HEK293 (cell line): ENCODE measurements at regions not wholly inside any gene's neighbourhood (a gene's known extent, or its start where the extent isn't known, plus 50 kb on each side); places are given as distances from the start of the nearest gene placed in this dataset.

Experiments used
- GLIS1 ChIP-seq: fragments of 450-650 bp; formaldehyde crosslinking; IDR thresholded peaks from 2 replicates; pipeline ENCODE4 v1.5.1; 2016; ENCODE audit warnings: missing biosample characterization, missing genetic modification characterization
- PRDM1 ChIP-seq: fragments of 450-650 bp; formaldehyde crosslinking; IDR thresholded peaks from 2 replicates; pipeline ENCODE4; 2016; ENCODE audit warnings: missing biosample characterization, missing genetic modification characterization
- YY1 ChIP-seq: fragments of 450-650 bp; formaldehyde crosslinking; IDR thresholded peaks from 2 replicates; pipeline ENCODE4 v1.5.1; 2018; ENCODE audit warnings: missing biosample characterization, missing genetic modification characterization
- ZNF549 ChIP-seq: fragments of 450-650 bp; IDR thresholded peaks from 2 replicates; pipeline ENCODE4 v1.5.1; 2018; ENCODE audit warnings: missing biosample characterization, missing genetic modification characterization, mild to moderate bottlenecking, inconsistent platforms, moderate library complexity
- ZNF654 ChIP-seq: fragments of 450-650 bp; formaldehyde crosslinking; IDR thresholded peaks from 2 replicates; pipeline ENCODE4 v1.5.1; 2016; ENCODE audit warnings: low read depth, missing biosample characterization, missing genetic modification characterization
- TF ChIP-seq, protein P1 (sequence below): fragments of 450-650 bp; formaldehyde crosslinking; IDR thresholded peaks from 2 replicates; pipeline ENCODE4 v1.5.1; 2016; ENCODE audit warnings: missing biosample characterization, missing genetic modification characterization
- TF ChIP-seq, protein P2 (sequence below): fragments of 450-650 bp; formaldehyde crosslinking; IDR thresholded peaks from 2 replicates; pipeline ENCODE4 v1.5.1; 2016; ENCODE audit warnings: missing biosample characterization, missing genetic modification characterization
- TF ChIP-seq, protein P3 (sequence below): fragments of 450-650 bp; formaldehyde crosslinking; IDR thresholded peaks from 2 replicates; pipeline ENCODE4 v1.5.1; 2016; ENCODE audit warnings: missing biosample characterization, missing genetic modification characterization, borderline replicate concordance

DNA sequence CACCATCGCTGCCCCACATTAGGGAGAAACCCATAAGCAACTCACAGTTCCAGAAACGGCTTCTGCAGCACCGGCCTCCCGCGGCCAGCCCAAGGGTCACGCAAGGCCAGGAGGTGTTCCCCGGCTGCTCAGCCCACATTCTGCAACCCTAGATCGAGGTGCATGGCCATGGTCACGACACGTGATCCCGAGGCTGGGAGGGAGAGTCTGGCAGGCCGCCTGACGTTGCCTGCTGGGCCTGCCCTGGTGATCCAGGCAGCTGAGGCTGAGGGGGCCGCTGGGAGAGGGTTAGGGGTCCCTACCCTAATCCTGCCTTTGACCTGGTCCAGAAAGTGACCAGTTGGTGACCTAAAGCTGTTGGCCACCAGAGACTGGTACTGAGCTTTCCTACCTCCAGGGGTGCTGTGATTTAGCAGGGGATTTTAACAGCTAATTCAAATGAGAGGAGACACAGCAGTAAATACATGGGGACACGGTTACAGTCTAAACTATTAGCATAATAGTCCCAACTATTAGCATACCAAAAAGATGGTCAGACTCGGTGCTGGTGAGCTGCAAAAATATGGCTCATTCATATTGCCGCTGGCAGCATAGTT is 97.4 kb upstream of the CIBAR2 start:
- TF ChIP-seq, protein P1, sequence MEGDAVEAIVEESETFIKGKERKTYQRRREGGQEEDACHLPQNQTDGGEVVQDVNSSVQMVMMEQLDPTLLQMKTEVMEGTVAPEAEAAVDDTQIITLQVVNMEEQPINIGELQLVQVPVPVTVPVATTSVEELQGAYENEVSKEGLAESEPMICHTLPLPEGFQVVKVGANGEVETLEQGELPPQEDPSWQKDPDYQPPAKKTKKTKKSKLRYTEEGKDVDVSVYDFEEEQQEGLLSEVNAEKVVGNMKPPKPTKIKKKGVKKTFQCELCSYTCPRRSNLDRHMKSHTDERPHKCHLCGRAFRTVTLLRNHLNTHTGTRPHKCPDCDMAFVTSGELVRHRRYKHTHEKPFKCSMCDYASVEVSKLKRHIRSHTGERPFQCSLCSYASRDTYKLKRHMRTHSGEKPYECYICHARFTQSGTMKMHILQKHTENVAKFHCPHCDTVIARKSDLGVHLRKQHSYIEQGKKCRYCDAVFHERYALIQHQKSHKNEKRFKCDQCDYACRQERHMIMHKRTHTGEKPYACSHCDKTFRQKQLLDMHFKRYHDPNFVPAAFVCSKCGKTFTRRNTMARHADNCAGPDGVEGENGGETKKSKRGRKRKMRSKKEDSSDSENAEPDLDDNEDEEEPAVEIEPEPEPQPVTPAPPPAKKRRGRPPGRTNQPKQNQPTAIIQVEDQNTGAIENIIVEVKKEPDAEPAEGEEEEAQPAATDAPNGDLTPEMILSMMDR (tag by site-specific recombination): no peak
- TF ChIP-seq, protein P2, sequence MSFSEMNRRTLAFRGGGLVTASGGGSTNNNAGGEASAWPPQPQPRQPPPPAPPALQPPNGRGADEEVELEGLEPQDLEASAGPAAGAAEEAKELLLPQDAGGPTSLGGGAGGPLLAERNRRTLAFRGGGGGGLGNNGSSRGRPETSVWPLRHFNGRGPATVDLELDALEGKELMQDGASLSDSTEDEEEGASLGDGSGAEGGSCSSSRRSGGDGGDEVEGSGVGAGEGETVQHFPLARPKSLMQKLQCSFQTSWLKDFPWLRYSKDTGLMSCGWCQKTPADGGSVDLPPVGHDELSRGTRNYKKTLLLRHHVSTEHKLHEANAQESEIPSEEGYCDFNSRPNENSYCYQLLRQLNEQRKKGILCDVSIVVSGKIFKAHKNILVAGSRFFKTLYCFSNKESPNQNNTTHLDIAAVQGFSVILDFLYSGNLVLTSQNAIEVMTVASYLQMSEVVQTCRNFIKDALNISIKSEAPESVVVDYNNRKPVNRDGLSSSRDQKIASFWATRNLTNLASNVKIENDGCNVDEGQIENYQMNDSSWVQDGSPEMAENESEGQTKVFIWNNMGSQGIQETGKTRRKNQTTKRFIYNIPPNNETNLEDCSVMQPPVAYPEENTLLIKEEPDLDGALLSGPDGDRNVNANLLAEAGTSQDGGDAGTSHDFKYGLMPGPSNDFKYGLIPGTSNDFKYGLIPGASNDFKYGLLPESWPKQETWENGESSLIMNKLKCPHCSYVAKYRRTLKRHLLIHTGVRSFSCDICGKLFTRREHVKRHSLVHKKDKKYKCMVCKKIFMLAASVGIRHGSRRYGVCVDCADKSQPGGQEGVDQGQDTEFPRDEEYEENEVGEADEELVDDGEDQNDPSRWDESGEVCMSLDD (tag by site-specific recombination): no peak
- TF ChIP-seq PRDM1 (tag by site-specific recombination) (no peak), GLIS1 (tag by site-specific recombination) (no peak), ZNF549 (no peak), YY1 (tag by site-specific recombination) (no peak), ZNF654 (no peak)
- TF ChIP-seq, protein P3, sequence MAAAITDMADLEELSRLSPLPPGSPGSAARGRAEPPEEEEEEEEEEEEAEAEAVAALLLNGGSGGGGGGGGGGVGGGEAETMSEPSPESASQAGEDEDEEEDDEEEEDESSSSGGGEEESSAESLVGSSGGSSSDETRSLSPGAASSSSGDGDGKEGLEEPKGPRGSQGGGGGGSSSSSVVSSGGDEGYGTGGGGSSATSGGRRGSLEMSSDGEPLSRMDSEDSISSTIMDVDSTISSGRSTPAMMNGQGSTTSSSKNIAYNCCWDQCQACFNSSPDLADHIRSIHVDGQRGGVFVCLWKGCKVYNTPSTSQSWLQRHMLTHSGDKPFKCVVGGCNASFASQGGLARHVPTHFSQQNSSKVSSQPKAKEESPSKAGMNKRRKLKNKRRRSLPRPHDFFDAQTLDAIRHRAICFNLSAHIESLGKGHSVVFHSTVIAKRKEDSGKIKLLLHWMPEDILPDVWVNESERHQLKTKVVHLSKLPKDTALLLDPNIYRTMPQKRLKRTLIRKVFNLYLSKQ (tag by site-specific recombination): no peak
